Hippocampal formation (tissue), 2 donors: ENCODE measurements at regions not wholly inside any gene's neighbourhood (a gene's known extent, or its start where the extent isn't known, plus 50 kb on each side); places are given as distances from the start of the nearest gene placed in this dataset.
"Not testable (repeated sequence)": the region's sequence is repeated elsewhere in the genome, so short reads cannot be mapped to it uniquely, and the experiment has no call there.

Source experiments
- DNase-seq, 2 donors: peaks; one replicate each; lab custom pipeline; 2025; lab: John Stamatoyannopoulos, UW

DNA sequence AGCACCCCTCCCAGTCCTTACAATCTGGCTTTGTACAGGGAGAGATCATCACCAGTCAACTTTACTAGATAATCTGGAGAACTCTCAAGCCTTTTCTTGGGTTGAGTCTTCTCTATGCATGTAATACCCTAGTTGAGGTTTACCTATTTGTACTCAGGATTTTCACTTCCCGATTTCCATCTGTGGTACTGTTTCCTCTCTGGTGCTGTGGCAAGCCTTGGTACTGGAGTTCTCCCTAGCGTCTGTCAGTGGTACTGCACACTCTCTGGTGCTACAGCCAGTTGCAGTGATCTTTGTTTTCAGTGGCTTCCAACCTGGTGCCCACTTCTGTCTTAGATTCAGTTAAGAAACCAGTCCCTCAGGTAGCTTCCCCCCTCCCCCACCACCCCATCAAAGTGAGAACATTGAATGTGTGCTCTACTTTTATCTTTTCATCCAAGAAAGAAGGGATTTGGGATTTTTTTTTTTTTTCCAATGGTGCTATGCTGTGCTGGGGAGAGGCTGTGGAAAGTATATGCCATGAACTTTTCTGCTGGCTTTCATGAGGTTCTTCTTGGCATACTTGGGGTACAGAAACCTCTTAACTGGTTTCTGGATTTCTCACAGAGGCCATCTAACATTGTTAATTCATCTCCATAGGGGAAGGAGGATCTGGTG lies 69.4 kb upstream of the EVL start:
- peak; percentile 27 to 58 for DNase-seq

DNA sequence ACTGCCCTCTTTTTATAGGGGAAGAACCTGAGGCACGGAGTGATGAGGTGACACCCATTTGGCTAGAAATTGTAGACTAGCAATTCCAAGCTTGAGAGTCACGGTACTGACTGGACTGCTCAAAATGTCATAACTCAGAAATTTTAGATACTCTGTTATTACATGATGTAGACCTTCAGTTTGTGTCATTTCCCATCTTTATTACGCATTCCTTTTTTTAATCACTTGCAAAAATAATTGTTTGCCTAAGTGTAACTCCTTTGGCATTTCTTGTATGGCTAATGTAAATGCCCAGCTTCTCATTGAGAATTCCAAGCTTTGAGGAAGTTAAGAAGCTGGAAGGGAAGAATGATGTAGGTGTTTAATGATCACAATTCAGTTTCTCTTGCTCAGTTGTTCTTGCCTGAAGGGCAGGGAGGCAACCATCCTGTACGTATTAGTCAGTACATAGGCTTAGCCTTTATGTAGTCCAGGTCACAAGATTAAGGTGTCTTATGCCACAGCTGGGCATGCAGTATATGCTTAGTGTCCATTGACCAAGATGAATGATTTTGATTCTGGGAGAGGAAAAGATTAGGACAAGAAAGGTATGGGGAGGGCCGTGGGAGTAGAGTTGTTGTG lies 68.2 kb upstream of the EVL start:
- DNase-seq, result no peak

- not testable (repeated sequence) for DNase-seq
Observed at GRCh38 chr14:100000398-100000797, 64.8 kb upstream of the EVL start.

DNA sequence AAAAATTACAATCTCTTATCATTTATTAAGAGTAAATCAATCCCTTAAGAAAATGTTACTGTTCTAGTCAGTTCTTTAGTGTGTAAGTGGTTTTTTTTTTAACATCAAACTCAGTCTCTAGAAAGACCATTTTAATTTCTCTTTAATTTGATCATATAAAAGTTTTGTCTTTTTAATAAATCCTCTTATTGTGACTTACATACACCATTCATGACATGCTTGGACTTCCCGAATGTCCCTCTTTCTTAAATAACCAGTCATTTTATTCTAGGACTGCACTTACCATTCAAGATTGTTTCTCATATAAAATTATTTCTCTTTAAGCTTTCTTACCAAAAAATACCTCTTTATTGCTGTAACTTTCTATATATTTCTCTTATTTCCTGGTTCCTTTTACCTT lies 60.8 kb upstream of the EVL start:
- no peak for DNase-seq

GRCh38 chr14:100007254-100007653 lies 58.0 kb upstream of the EVL start:
- DNase-seq, result no peak

GRCh38 chr14:100009802-100010201 lies 55.4 kb upstream of the EVL start:
- DNase-seq, result not testable (repeated sequence)

DNA sequence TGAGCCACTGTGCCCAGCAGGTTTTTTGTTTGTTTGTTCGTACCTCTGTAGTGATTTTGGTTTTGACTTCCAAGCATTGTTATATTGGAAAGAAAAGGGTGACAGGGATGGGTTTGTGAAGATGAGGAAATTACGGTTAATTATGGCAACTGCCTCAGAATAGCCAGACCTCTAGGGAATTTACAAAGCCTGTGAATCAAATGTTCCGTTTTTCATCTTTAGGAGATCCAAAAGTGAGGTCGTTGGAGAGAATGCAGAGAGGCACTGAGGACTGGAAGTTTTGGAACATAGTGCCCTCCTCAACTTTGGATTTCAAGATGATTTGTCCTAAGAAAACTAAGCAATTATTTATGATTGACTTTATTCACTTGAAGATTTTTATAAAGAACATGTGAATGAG lies 54.5 kb upstream of the EVL start:
- no peak for DNase-seq

DNA sequence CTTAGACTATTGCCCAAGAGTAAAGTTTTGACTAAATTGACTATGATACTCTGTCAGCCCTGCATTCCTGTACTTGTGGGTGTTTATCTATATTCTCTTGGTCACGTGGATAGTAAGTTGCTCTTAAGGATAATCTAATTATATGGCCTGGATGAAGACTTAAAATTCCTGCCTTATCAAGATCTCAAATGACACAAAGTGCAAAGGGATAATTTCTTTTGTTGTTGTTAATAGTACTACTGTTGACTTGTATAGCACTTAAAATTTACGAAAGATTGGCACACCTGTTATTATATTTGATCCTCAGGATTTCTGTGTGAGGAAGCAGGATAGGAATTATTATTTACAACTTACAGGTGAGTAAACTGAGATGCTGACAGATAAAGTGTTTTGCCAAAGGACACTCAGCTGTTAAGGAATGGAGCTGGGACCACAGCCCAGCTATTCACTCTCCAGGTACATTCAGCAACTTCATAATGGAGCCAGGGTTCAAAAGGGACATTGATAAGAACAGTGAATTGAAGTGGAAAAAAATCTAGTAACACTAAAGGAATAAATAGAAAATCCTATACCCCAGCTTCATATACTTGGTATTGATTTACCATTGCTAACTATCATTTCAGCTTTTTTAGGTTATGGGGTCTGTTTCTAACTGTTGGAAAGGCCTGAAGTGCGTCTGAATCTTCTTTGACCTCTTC lies 53.4 kb upstream of the EVL start:
- no peak for DNase-seq

DNA sequence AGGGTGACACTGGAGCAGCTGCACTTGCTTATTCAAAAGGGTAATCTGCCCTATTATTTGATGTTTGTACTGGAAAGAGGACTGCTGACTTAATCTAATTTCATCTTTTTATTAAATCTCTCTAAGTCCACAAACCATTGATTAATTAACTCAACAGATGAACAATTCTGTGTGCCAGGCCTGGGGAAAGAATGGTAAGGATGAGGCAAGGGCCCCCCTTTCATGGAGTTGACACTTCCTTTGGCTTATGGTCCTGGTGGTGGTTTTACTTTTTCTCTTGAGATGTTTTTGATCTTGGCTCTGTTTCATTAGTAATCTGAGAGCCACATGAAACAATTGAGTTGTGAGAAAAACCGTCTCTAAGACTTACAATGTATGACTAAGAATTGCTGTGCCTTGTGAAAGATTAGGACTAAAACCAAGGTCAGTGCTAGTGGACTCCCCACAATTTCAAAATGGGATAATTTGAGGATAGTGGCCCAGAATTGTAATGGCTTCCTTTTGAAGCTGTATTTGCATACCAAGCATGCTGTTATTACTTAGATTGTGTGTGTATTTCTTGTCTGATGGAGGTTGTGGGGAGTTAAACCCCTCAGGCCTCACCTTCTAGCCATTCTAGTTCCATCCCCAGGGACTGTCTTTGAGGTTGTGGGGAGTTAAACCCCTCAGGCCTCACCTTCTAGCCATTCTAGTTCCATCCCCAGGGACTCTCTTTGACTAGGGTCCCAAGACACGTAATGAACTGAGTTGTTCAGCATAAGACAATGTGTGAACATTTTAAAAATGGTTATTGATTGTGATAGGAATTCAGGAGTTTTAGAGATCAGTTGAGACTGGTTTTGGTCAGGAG lies 52.5 kb upstream of the EVL start:
- DNase-seq, result no peak

DNA sequence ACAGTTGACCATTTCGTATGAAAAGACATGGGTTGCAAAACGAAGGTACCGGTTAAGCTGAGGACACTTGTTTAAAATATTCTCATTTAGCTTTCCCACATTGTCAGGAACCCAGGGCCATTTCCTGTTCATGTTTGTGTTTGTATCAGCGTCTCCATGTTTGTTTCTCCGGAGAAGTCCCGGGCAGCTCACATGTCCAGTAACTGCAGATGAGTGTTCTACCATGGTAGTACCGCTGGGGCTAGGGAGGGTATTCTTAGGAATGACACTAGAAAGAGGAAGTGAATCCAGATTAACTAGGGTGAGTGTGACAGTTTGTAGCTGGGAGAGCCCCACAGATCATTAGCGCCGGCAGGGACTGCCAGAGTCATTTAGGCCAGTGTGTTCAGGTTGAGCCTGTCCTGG lies 50.0 kb upstream of the EVL start:
- DNase-seq, result no peak
